Trophoblast cell (in vitro differentiated cells and primary cell): ENCODE measurements at regions not wholly inside any gene's neighbourhood (a gene's known extent, or its start where the extent isn't known, plus 50 kb on each side); places are given as distances from the start of the nearest gene placed in this dataset.

Source experiments
- DNase-seq, 2 donors: peaks; one replicate each; pipeline ENCODE4 v3.0.0-alpha.2; 2016
- H2AFZ ChIP-seq: 2 replicates; pipeline ENCODE4 v1.6.1; 2013; ENCODE audit warnings: low read length, moderate library complexity, mild to moderate bottlenecking; ENCODE audit not compliant: insufficient read depth, poor library complexity
- H2AK5ac ChIP-seq: 2 replicates; pipeline ENCODE4 v1.6.1; 2013; ENCODE audit warnings: mild to moderate bottlenecking, low read length
- H2BK120ac ChIP-seq: 2 replicates; pipeline ENCODE4 v1.6.1; 2013; ENCODE audit warnings: low read length, mild to moderate bottlenecking, moderate library complexity; ENCODE audit not compliant: insufficient read depth, poor library complexity
- H2BK12ac ChIP-seq: 2 replicates; pipeline ENCODE4 v1.6.1; 2013; ENCODE audit warnings: mild to moderate bottlenecking, low read length, moderate library complexity
- H2BK5ac ChIP-seq: 2 replicates; pipeline ENCODE4 v1.6.1; 2013; ENCODE audit warnings: low read length, low read depth, moderate library complexity, mild to moderate bottlenecking; ENCODE audit not compliant: poor library complexity
- H3K14ac ChIP-seq: 2 replicates; pipeline ENCODE4 v1.6.1; 2013; ENCODE audit warnings: mild to moderate bottlenecking, low read length
- H3K18ac ChIP-seq: 2 replicates; pipeline ENCODE4 v1.6.1; 2013; ENCODE audit warnings: mild to moderate bottlenecking, low read length
- H3K23ac ChIP-seq: 2 replicates; pipeline ENCODE4 v1.6.1; 2013; ENCODE audit warnings: low read length
- H3K27ac ChIP-seq: 2 replicates; pipeline ENCODE4 v1.5.1; 2013; ENCODE audit warnings: low read depth, mild to moderate bottlenecking, inconsistent platforms, low read length, moderate library complexity
- H3K27me3 ChIP-seq: 2 replicates; pipeline ENCODE4 v1.6.1; 2013; ENCODE audit warnings: inconsistent platforms, mild to moderate bottlenecking, low read length, moderate library complexity; ENCODE audit not compliant: insufficient read depth
- H3K36me3 ChIP-seq, 2 experiments: 1 replicate in 1 of 2; 2 replicates in 1 of 2; pipeline ENCODE4 v1.6.1; 2013; ENCODE audit warnings: low read length in 2 of 2, mild to moderate bottlenecking in 2 of 2, moderate library complexity in 1 of 2; ENCODE audit not compliant: insufficient read depth in 2 of 2, control insufficient read depth in 1 of 2
- H3K4ac ChIP-seq: 2 replicates; pipeline ENCODE4 v1.6.1; 2013; ENCODE audit warnings: low read depth, mild to moderate bottlenecking, low read length, moderate library complexity
- H3K4me1 ChIP-seq, 2 experiments: 1 replicate in 1 of 2; 2 replicates in 1 of 2; pipeline ENCODE4 v1.6.1; 2013; ENCODE audit warnings: low read length in 2 of 2, mild to moderate bottlenecking in 2 of 2, moderate library complexity in 1 of 2; ENCODE audit not compliant: insufficient read depth in 2 of 2, control insufficient read depth in 1 of 2
- H3K4me2 ChIP-seq: 2 replicates; pipeline ENCODE4 v1.6.1; 2013; ENCODE audit warnings: inconsistent platforms, mild to moderate bottlenecking, low read length, moderate library complexity
- H3K4me3 ChIP-seq: 2 replicates; pipeline ENCODE4 v1.5.1; 2013; ENCODE audit warnings: mild to moderate bottlenecking, low read depth, low read length, inconsistent platforms
- H3K79me1 ChIP-seq: one replicate; pipeline ENCODE4 v1.6.1; 2013; ENCODE audit warnings: low read length
- H3K79me2 ChIP-seq: 2 replicates; pipeline ENCODE4 v1.6.1; 2013; ENCODE audit warnings: low read length, mild to moderate bottlenecking; ENCODE audit not compliant: control insufficient read depth, insufficient read depth, poor library complexity
- H3K9ac ChIP-seq: 2 replicates; pipeline ENCODE4 v1.6.1; 2013; ENCODE audit warnings: mild to moderate bottlenecking, low read length
- H3K9me3 ChIP-seq: 2 replicates; pipeline ENCODE4 v1.6.1; 2013; ENCODE audit warnings: low read depth, mild to moderate bottlenecking, control low read depth, inconsistent platforms, low read length; ENCODE audit not compliant: insufficient read depth
- H4K12ac ChIP-seq: 2 replicates; pipeline ENCODE4 v1.6.1; 2013; ENCODE audit warnings: low read depth, mild to moderate bottlenecking, low read length, moderate library complexity
- H4K8ac ChIP-seq: 2 replicates; pipeline ENCODE4 v1.6.1; 2013; ENCODE audit warnings: low read depth, mild to moderate bottlenecking, low read length, moderate library complexity
- H4K91ac ChIP-seq: one replicate; pipeline ENCODE4 v1.6.1; 2013; ENCODE audit warnings: low read depth, mild to moderate bottlenecking, low read length, moderate library complexity
- WGBS: extraction: QIAGEN DNeasy Blood & Tissue Kit; methylation state at CpG from one replicate; pipeline ENCODE4 v1.1.7; 2013; ENCODE audit warnings: missing lambda C conversion rate; ENCODE audit not compliant: insufficient read length, insufficient coverage; ENCODE audit errors: extremely low coverage; 5-methylcytosine and 5-hydroxymethylcytosine counted together

GRCh38 chr3:162200836-162201235 is 704.2 kb downstream of the OTOL1 start:
- no peak overlapping the region for H3K4me3 ChIP-seq
- no peak overlapping the region for H3K4ac ChIP-seq
- H3K79me1 ChIP-seq = no peaks in the 10 kb centered on the region
- no peaks in the 10 kb centered on the region for H3K79me2 ChIP-seq
- no peak overlapping the region for H3K18ac ChIP-seq
- no peak for DNase-seq
- H4K91ac ChIP-seq = no peak overlapping the region
- H2AFZ ChIP-seq = no peak overlapping the region
- no peak overlapping the region for H2BK5ac ChIP-seq
- H3K9ac ChIP-seq = no peak overlapping the region
- H3K27ac ChIP-seq = no peak overlapping the region
- no peak overlapping the region for H4K8ac ChIP-seq
- no peaks in the 10 kb centered on the region for H3K9me3 ChIP-seq
- no peak overlapping the region for H4K12ac ChIP-seq
- no peak overlapping the region for H2BK120ac ChIP-seq
- no peaks in the 10 kb centered on the region for H3K4me1 ChIP-seq
- no peak overlapping the region for H3K4me2 ChIP-seq
- no CpG with 5 or more reads among the region's 7 CpGs for WGBS
- H2BK12ac ChIP-seq = no peak overlapping the region
- no peak overlapping the region for H2AK5ac ChIP-seq
- H3K23ac ChIP-seq = no peak overlapping the region
- no peaks in the 10 kb centered on the region for H3K36me3 ChIP-seq
- H3K27me3 ChIP-seq = no peaks in the 10 kb centered on the region
- H3K14ac ChIP-seq = no peak overlapping the region

- H3K79me1 ChIP-seq = no peaks in the 10 kb centered on the region
These were observed 710.0 kb downstream of the OTOL1 start for GRCh38 chr3:162206648-162207047.

GRCh38 chr3:162211470-162211869 is 714.9 kb downstream of the OTOL1 start:
- Histone ChIP-seq H2BK120ac (no peak overlapping the region), H3K18ac (no peak overlapping the region), H3K14ac (no peak overlapping the region), H3K27ac (no peak overlapping the region), H3K4me3 (no peak overlapping the region), H3K4ac (no peak overlapping the region), H3K79me2 (no peaks in the 10 kb centered on the region), H3K79me1 (no peaks in the 10 kb centered on the region), H3K4me1 (no peaks in the 10 kb centered on the region), H3K4me2 (no peak overlapping the region), H3K9me3 (no peaks in the 10 kb centered on the region), H2AFZ (no peak overlapping the region), H3K23ac (no peak overlapping the region), H4K12ac (no peak overlapping the region), H3K27me3 (no peaks in the 10 kb centered on the region), H2BK12ac (no peak overlapping the region), H2BK5ac (no peak overlapping the region), H2AK5ac (no peak overlapping the region), H3K36me3 (no peaks in the 10 kb centered on the region), H3K9ac (no peak overlapping the region), H4K8ac (no peak overlapping the region), H4K91ac (no peak overlapping the region)
- no peak for DNase-seq

More at GRCh38 chr3:162206648-162207047, 710.0 kb downstream of the OTOL1 start:
- Histone ChIP-seq H2BK12ac (no peak overlapping the region), H2BK5ac (no peak overlapping the region), H3K27ac (no peak overlapping the region), H3K9ac (no peak overlapping the region), H2AK5ac (no peak overlapping the region), H3K4ac (no peak overlapping the region), H3K18ac (no peak overlapping the region), H2BK120ac (no peak overlapping the region), H3K4me1 (no peaks in the 10 kb centered on the region), H3K9me3 (no peaks in the 10 kb centered on the region), H3K36me3 (no peaks in the 10 kb centered on the region), H3K4me3 (no peak overlapping the region), H3K23ac (no peak overlapping the region), H3K4me2 (no peak overlapping the region), H3K27me3 (no peaks in the 10 kb centered on the region), H3K14ac (no peak overlapping the region), H4K12ac (no peak overlapping the region), H4K91ac (no peak overlapping the region), H3K79me2 (no peaks in the 10 kb centered on the region), H4K8ac (no peak overlapping the region), H2AFZ (no peak overlapping the region)
- WGBS = no CpG with 5 or more reads among the region's 1 CpG
- DNase-seq = no peak

- no peak overlapping the region for H3K4ac ChIP-seq
- no peak overlapping the region for H4K8ac ChIP-seq
- no peaks in the 10 kb centered on the region for H3K4me1 ChIP-seq
- no CpG with 5 or more reads among the region's 2 CpGs for WGBS
- no peak overlapping the region for H2BK120ac ChIP-seq
- no peaks in the 10 kb centered on the region for H3K36me3 ChIP-seq
- H3K27ac ChIP-seq = no peak overlapping the region
- H3K27me3 ChIP-seq = no peaks in the 10 kb centered on the region
- DNase-seq = no peak
- no peak overlapping the region for H2BK5ac ChIP-seq
- no peaks in the 10 kb centered on the region for H3K79me1 ChIP-seq
- no peak overlapping the region for H2AFZ ChIP-seq
- no peak overlapping the region for H3K23ac ChIP-seq
- no peak overlapping the region for H4K91ac ChIP-seq
- no peak overlapping the region for H3K14ac ChIP-seq
- H4K12ac ChIP-seq = no peak overlapping the region
- H3K4me3 ChIP-seq = no peak overlapping the region
- H3K9ac ChIP-seq = no peak overlapping the region
- no peaks in the 10 kb centered on the region for H3K9me3 ChIP-seq
- no peak overlapping the region for H2AK5ac ChIP-seq
- H3K18ac ChIP-seq = no peak overlapping the region
- H2BK12ac ChIP-seq = no peak overlapping the region
- no peak overlapping the region for H3K4me2 ChIP-seq
- no peaks in the 10 kb centered on the region for H3K79me2 ChIP-seq
These were observed 716.6 kb downstream of the OTOL1 start for GRCh38 chr3:162213196-162213595.
